ENCODE measurements at regions not wholly inside any gene's neighbourhood (a gene's known extent, or its start where the extent isn't known, plus 50 kb on each side); places are given as distances from the start of the nearest gene placed in this dataset.

- DNase-seq (ENCODE audit: low spot score): no peak
Observed at GRCh38 chr9:119487118-119487827, 118.0 kb upstream of the BRINP1 start.

- DNase-seq (ENCODE audit: low spot score): no peak
Observed at GRCh38 chr9:119483153-119483552, 113.9 kb upstream of the BRINP1 start.

- DNase-seq (ENCODE audit: low spot score): no peak
Observed at GRCh38 chr9:119477197-119477596, 108.0 kb upstream of the BRINP1 start.

- DNase-seq (ENCODE audit: low spot score): no peak
Observed at GRCh38 chr9:119458068-119458467, 88.8 kb upstream of the BRINP1 start.

GRCh38 chr9:119453980-119454379 lies 84.7 kb upstream of the BRINP1 start:
- DNase-seq (ENCODE audit: low spot score): no peak

- DNase-seq (ENCODE audit: low spot score): no peak
Observed at GRCh38 chr9:119453490-119453911, 84.3 kb upstream of the BRINP1 start.

GRCh38 chr9:119451426-119451825 lies 82.2 kb upstream of the BRINP1 start:
- no peak for DNase-seq (ENCODE audit: low spot score)

- DNase-seq (ENCODE audit: low spot score): no peak
Observed at GRCh38 chr9:119443179-119443578, 73.9 kb upstream of the BRINP1 start.

- DNase-seq (ENCODE audit: low spot score): no peak
Observed at GRCh38 chr9:119441832-119442231, 72.6 kb upstream of the BRINP1 start.

GRCh38 chr9:119441338-119441737 lies 72.1 kb upstream of the BRINP1 start:
- DNase-seq (ENCODE audit: low spot score): no peak

- no peak for DNase-seq (ENCODE audit: low spot score)
Observed at GRCh38 chr9:119436261-119436660, 67.0 kb upstream of the BRINP1 start.

GRCh38 chr9:119435076-119435475 lies 65.8 kb upstream of the BRINP1 start:
- no peak for DNase-seq (ENCODE audit: low spot score)

GRCh38 chr9:119432428-119432827 lies 63.2 kb upstream of the BRINP1 start:
- DNase-seq (ENCODE audit: low spot score): no peak

GRCh38 chr9:119429302-119429701 lies 60.1 kb upstream of the BRINP1 start:
- DNase-seq (ENCODE audit: low spot score): no peak

- DNase-seq (ENCODE audit: low spot score): no peak
Observed at GRCh38 chr9:119420231-119420630, 51.0 kb upstream of the BRINP1 start.

Data from CD4-positive, alpha-beta T cell treated with Interleukin-15 for 4 hours (primary cell).